DND-41 (cell line): ENCODE measurements at regions not wholly inside any gene's neighbourhood (a gene's known extent, or its start where the extent isn't known, plus 50 kb on each side); places are given as distances from the start of the nearest gene placed in this dataset.

Experiments used
- EZH2 ChIP-seq: IDR thresholded peaks from 3 replicates; pipeline ENCODE4 v1.6.1; 2012; ENCODE audit warnings: borderline replicate concordance, low read depth, mild to moderate bottlenecking, moderate library complexity, low read length, inconsistent platforms; ENCODE audit not compliant: severe bottlenecking
- TF ChIP-seq, protein P1 (sequence below): IDR thresholded peaks from 2 replicates; pipeline ENCODE4 v1.5.1; 2012; ENCODE audit warnings: borderline replicate concordance, low read length, moderate library complexity, mild to moderate bottlenecking; ENCODE audit not compliant: poor library complexity, severe bottlenecking; ENCODE audit errors: extremely low read depth

DNA sequence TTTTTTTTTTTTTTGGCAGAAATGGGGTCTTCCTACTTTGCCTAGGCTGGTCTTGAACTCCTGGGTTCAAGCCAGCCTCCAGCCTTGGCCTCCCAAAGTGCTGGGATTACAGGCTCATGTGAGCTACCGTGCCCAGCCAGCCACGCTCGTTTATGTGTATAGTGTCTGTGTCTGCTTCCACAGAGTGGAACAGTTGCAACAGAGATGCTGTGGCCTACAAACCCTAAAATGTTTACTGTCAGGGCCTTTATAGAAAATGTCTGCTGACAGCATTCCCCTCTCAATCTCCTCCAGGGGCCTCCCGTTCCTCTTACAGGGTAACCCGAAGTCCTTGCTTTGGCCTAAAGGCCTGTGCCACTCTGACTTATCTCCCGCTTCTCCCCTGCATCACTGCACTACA, 87.6 kb upstream of the LEP start:
- TF ChIP-seq EZH2, result no peak
- TF ChIP-seq, protein P1, sequence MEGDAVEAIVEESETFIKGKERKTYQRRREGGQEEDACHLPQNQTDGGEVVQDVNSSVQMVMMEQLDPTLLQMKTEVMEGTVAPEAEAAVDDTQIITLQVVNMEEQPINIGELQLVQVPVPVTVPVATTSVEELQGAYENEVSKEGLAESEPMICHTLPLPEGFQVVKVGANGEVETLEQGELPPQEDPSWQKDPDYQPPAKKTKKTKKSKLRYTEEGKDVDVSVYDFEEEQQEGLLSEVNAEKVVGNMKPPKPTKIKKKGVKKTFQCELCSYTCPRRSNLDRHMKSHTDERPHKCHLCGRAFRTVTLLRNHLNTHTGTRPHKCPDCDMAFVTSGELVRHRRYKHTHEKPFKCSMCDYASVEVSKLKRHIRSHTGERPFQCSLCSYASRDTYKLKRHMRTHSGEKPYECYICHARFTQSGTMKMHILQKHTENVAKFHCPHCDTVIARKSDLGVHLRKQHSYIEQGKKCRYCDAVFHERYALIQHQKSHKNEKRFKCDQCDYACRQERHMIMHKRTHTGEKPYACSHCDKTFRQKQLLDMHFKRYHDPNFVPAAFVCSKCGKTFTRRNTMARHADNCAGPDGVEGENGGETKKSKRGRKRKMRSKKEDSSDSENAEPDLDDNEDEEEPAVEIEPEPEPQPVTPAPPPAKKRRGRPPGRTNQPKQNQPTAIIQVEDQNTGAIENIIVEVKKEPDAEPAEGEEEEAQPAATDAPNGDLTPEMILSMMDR, result no peak
